Activated CD4-positive, alpha-beta memory T cell treated with anti-CD3 and anti-CD28 coated beads, Interleukin-2, amount 10 ng/mL, durations not matched to agents 7 days and 5 days (primary cell): ENCODE measurements at regions not wholly inside any gene's neighbourhood (a gene's known extent, or its start where the extent isn't known, plus 50 kb on each side); places are given as distances from the start of the nearest gene placed in this dataset.
"Not testable (repeated sequence)": the region's sequence is repeated elsewhere in the genome, so short reads cannot be mapped to it uniquely, and the experiment has no call there.

Experiments used
- CTCF ChIA-PET: fragments of 350-600 bp; sonication (Branson Sonifier 250); formaldehyde crosslinking; loops from one replicate; lab custom pipeline; 2021; ENCODE audit warnings: antibody characterized with exemption, inconsistent platforms; lab: Charles Lee
- POLR2A ChIA-PET: fragments of 350-600 bp; sonication (Branson Sonifier 250); formaldehyde crosslinking; loops from one replicate; lab custom pipeline; 2021; ENCODE audit warnings: antibody characterized with exemption; lab: Charles Lee
- DNase-seq: peaks from one replicate; pipeline ENCODE4 v3.0.0-alpha.2; 2020
- H3K27ac Mint-ChIP-seq: one replicate; pipeline ENCODE4 v1.8.0; 2021; ENCODE audit warnings: mild to moderate bottlenecking, mixed read lengths
- H3K27me3 Mint-ChIP-seq: one replicate; pipeline ENCODE4 v1.8.0; 2021; ENCODE audit warnings: mixed read lengths
- H3K36me3 Mint-ChIP-seq: one replicate; pipeline ENCODE4 v1.8.0; 2021; ENCODE audit warnings: low read depth, mixed read lengths
- H3K4me1 Mint-ChIP-seq: one replicate; pipeline ENCODE4 v1.8.0; 2021; ENCODE audit warnings: mixed read lengths
- H3K4me3 Mint-ChIP-seq: one replicate; pipeline ENCODE4 v1.8.0; 2021; ENCODE audit warnings: mild to moderate bottlenecking, mixed read lengths
- H3K9me3 Mint-ChIP-seq: one replicate; pipeline ENCODE4 v1.8.0; 2021; ENCODE audit warnings: mixed read lengths

GRCh38 chr17:45666641-45667040, 117.5 kb upstream of the CRHR1 start:
- H3K4me1 Mint-ChIP-seq: no peaks in the 10 kb centered on the region
- DNase-seq: no peak
- ChIA-PET POLR2A (no interaction called here), CTCF (interaction anchor here (1.2 kb wide), 1 partner anchor 165 kb away, joined by 4 read pairs; no protein-coding TSS in a partner anchor)
- no peaks in the 10 kb centered on the region for H3K36me3 Mint-ChIP-seq
- H3K27me3 Mint-ChIP-seq: peaks cover 13% of the 10 kb centered on the region
- no peak overlapping the region for H3K4me3 Mint-ChIP-seq
- no peaks in the 10 kb centered on the region for H3K9me3 Mint-ChIP-seq
- no peak overlapping the region for H3K27ac Mint-ChIP-seq

DNA sequence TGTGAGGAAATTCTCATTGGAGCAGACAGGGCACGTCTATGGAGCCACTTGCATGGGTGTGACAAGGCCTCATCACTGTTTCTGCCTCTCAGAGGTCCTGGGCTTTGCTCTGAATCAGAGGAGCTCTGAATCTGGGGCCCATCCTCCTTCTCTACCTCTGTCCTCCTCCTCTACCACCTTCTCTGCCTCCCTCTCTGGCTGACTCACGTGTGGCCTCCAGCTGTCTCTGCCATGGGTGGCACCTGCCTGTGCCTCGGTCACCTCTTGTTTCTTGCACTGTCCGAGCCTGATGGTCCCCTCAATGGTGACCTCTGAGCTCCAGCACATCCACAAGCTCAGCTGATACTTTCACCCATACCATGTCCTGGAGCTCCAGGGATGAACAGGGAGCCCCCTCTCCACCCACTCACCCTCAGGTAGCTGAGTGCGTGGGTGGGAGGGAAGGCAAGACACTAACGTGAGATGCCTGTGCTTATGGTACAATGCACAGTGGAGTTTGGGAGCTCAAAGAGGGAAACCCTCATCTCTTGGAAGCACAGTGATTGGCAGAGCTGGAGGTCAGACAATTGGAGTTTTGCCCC, 116.4 kb upstream of the CRHR1 start:
- no peak for DNase-seq
- no peaks in the 10 kb centered on the region for H3K9me3 Mint-ChIP-seq
- ChIA-PET CTCF (interaction anchor here (1.2 kb wide), 1 partner anchor 164 kb away, joined by 4 read pairs; no protein-coding TSS in a partner anchor), POLR2A (no interaction called here)
- no peak overlapping the region for H3K27ac Mint-ChIP-seq
- H3K27me3 Mint-ChIP-seq: peaks cover 10% of the 10 kb centered on the region
- no peak overlapping the region for H3K4me3 Mint-ChIP-seq
- no peaks in the 10 kb centered on the region for H3K4me1 Mint-ChIP-seq
- H3K36me3 Mint-ChIP-seq: no peaks in the 10 kb centered on the region

DNA sequence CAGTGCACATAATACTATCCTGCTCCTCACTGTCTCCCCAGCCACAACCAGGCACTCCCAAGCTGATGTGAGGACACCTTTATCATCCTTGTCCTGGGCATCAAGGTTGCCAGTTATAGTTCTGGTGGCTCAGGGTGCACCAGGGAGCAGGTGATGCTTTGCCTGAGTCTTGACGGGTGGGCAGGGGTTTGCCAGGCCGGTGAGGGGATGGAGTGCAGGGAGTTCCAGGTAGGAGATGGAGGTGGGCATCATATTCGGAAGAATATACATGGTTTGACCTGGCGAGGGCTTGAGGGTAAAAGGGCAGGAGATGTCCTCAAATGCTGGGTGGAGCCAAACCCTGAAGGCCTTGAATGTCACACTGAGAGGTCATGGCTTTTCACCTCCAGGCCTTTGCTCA, 115.8 kb upstream of the CRHR1 start:
- ChIA-PET CTCF (no interaction called here), POLR2A (no interaction called here)
- Mint-ChIP-seq H3K4me1 (no peaks in the 10 kb centered on the region), H3K27ac (no peak overlapping the region), H3K36me3 (no peaks in the 10 kb centered on the region), H3K4me3 (no peak overlapping the region), H3K27me3 (peaks cover 7% of the 10 kb centered on the region), H3K9me3 (no peaks in the 10 kb centered on the region)
- DNase-seq: no peak

DNA sequence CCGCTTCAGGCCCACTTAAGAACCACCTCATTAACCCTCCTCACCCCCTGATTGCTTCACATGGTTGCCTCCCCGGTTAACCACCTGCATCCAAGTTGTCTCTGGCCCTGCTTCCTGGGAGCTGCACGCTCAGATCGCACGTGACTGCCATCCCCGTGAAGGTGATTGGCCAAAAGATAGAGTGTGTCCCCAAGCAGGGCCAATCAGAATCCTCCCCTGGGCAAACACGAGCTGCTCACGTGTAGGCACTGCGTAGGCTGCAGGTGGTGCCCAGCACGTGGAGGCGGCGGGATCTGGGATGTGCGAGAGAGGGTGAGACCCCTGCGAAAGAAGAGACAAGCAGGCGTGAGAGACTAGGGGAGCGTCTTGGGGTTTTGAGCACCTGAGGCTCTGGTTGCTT, 111.8 kb upstream of the CRHR1 start:
- no peak overlapping the region for H3K4me3 Mint-ChIP-seq
- no peaks in the 10 kb centered on the region for H3K4me1 Mint-ChIP-seq
- ChIA-PET CTCF (no interaction called here), POLR2A (no interaction called here)
- H3K9me3 Mint-ChIP-seq: no peaks in the 10 kb centered on the region
- no peaks in the 10 kb centered on the region for H3K36me3 Mint-ChIP-seq
- peaks cover 4% of the 10 kb centered on the region for H3K27me3 Mint-ChIP-seq
- DNase-seq: no peak
- no peak overlapping the region for H3K27ac Mint-ChIP-seq

- CTCF ChIA-PET: no interaction called here
- Mint-ChIP-seq H3K36me3 (no peaks in the 10 kb centered on the region), H3K4me3 (no peak overlapping the region)
Observed at GRCh38 chr17:45672792-45673191, 111.3 kb upstream of the CRHR1 start.

DNA sequence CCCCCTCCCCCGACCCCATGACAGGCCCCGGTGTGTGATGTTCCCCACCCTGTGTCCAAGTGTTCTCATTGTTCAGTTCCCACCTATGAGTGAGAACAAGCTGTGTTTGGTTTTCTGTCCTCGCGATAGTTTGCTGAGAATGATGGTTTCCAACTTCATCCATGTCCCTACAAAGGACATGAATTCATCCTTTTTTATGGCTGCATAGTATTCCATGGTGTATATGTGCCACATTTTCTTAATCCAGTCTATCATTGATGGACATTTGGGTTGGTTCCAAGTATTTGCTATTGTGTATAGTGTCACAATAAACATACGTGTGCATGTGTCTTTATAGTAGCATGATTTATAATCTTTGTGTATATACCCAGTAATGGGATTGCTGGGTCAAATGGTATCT, 110.4 kb upstream of the CRHR1 start:
- CTCF ChIA-PET, H3K27ac Mint-ChIP-seq, H3K9me3 Mint-ChIP-seq, H3K27me3 Mint-ChIP-seq, H3K4me1 Mint-ChIP-seq, POLR2A ChIA-PET, H3K4me3 Mint-ChIP-seq, DNase-seq, H3K36me3 Mint-ChIP-seq: not testable (repeated sequence)

More at GRCh38 chr17:45672792-45673191, 111.3 kb upstream of the CRHR1 start:
- Mint-ChIP-seq H3K27ac (no peak overlapping the region), H3K27me3 (peaks cover 4% of the 10 kb centered on the region), H3K9me3 (no peaks in the 10 kb centered on the region), H3K4me1 (no peaks in the 10 kb centered on the region)
- DNase-seq: no peak
- POLR2A ChIA-PET: no interaction called here

GRCh38 chr17:45675012-45675411, 109.1 kb upstream of the CRHR1 start:
- ChIA-PET CTCF (no interaction called here), POLR2A (no interaction called here)
- Mint-ChIP-seq H3K27ac (no peak overlapping the region), H3K4me3 (no peak overlapping the region), H3K4me1 (no peaks in the 10 kb centered on the region), H3K27me3 (peaks cover 5% of the 10 kb centered on the region), H3K36me3 (no peaks in the 10 kb centered on the region), H3K9me3 (no peaks in the 10 kb centered on the region)
- DNase-seq: no peak

GRCh38 chr17:45675892-45676291, 108.2 kb upstream of the CRHR1 start:
- no peak overlapping the region for H3K4me3 Mint-ChIP-seq
- DNase-seq: no peak
- no peaks in the 10 kb centered on the region for H3K36me3 Mint-ChIP-seq
- H3K27me3 Mint-ChIP-seq: peaks cover 7% of the 10 kb centered on the region
- H3K4me1 Mint-ChIP-seq: no peaks in the 10 kb centered on the region
- H3K9me3 Mint-ChIP-seq: no peaks in the 10 kb centered on the region
- ChIA-PET POLR2A (interaction anchor here (1.5 kb wide), 1 partner anchor 111 kb away, joined by 3 read pairs; no protein-coding TSS in a partner anchor), CTCF (no interaction called here)
- H3K27ac Mint-ChIP-seq: no peak overlapping the region

- H3K4me1 Mint-ChIP-seq: no peaks in the 10 kb centered on the region
- H3K36me3 Mint-ChIP-seq: no peaks in the 10 kb centered on the region
- no peak overlapping the region for H3K4me3 Mint-ChIP-seq
- no peaks in the 10 kb centered on the region for H3K9me3 Mint-ChIP-seq
- H3K27me3 Mint-ChIP-seq: peaks cover 7% of the 10 kb centered on the region
- no peak overlapping the region for H3K27ac Mint-ChIP-seq
- POLR2A ChIA-PET: interaction anchor here (1.5 kb wide), 1 partner anchor 111 kb away, joined by 3 read pairs; no protein-coding TSS in a partner anchor
- CTCF ChIA-PET: no interaction called here
- DNase-seq: no peak
Observed at GRCh38 chr17:45676695-45677094, 107.4 kb upstream of the CRHR1 start.

DNA sequence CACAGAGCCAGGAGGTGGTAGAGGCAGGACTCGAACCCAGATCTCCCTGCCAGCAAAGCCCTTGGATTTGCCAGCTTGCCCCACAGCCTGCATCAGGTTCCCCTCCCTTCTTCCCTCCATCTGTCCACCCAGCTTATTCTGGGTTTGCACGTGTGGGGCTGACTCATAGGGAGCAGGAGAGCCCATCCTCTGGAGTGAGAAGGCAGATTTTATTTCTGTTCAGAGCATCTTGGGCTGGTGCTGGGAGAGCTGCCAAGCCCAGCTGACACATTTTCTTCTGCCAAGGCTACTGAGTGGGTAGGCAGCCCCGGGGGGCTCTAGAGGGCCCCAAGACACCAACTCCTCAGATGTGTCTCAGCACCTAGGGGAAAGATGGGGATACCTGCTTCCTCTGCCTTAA, 106.3 kb upstream of the CRHR1 start:
- POLR2A ChIA-PET: no interaction called here
- no peak overlapping the region for H3K4me3 Mint-ChIP-seq
- H3K36me3 Mint-ChIP-seq: no peaks in the 10 kb centered on the region
- no peaks in the 10 kb centered on the region for H3K4me1 Mint-ChIP-seq
- CTCF ChIA-PET: no interaction called here
- no peak overlapping the region for H3K27ac Mint-ChIP-seq
- DNase-seq: no peak
- no peaks in the 10 kb centered on the region for H3K9me3 Mint-ChIP-seq
- peaks cover 7% of the 10 kb centered on the region for H3K27me3 Mint-ChIP-seq

GRCh38 chr17:45679426-45679825, 104.7 kb upstream of the CRHR1 start:
- no peak for DNase-seq
- Mint-ChIP-seq H3K36me3 (no peaks in the 10 kb centered on the region), H3K27ac (no peak overlapping the region), H3K9me3 (no peaks in the 10 kb centered on the region), H3K4me3 (no peak overlapping the region), H3K27me3 (peaks cover 7% of the 10 kb centered on the region), H3K4me1 (no peaks in the 10 kb centered on the region)
- ChIA-PET CTCF (interaction anchor here (0.6 kb wide), 1 partner anchor 1009 kb away, joined by 3 read pairs; no protein-coding TSS in a partner anchor), POLR2A (no interaction called here)

DNA sequence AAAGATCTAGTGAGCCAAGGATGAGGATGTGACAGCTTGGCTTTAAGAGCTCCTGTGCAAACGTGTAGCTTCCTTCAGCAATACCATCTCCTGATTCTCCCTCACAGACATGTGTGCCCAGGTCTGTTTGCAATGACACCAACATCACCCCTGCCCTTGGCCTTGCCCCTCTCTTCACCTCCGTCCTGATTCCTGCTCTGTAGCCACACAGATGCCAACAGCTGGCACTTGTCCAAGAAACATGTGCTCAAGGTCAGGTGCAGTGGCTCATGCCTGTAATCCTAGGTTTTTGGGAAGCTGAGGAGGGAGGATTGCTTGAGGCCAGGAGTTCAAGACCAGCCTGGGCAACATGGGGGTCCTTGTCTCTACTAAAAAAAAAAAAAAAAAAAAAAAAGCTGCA, 103.8 kb upstream of the CRHR1 start:
- CTCF ChIA-PET: interaction anchor here (0.9 to 1.2 kb wide), 2 partner anchors 10 to 41 kb away, joined by 3 to 6 read pairs; no protein-coding TSS in a partner anchor
- DNase-seq: no peak
- no peak overlapping the region for H3K27ac Mint-ChIP-seq

GRCh38 chr17:45681706-45682105, 102.4 kb upstream of the CRHR1 start:
- H3K9me3 Mint-ChIP-seq: no peaks in the 10 kb centered on the region
- POLR2A ChIA-PET: no interaction called here
- peaks cover 5% of the 10 kb centered on the region for H3K27me3 Mint-ChIP-seq
- H3K36me3 Mint-ChIP-seq: no peaks in the 10 kb centered on the region
- no peak overlapping the region for H3K27ac Mint-ChIP-seq
- no peak overlapping the region for H3K4me3 Mint-ChIP-seq
- CTCF ChIA-PET: no interaction called here
- H3K4me1 Mint-ChIP-seq: no peaks in the 10 kb centered on the region
- DNase-seq: no peak

More for the DNA sequence above, 103.8 kb upstream of the CRHR1 start:
- Mint-ChIP-seq H3K4me3 (no peak overlapping the region), H3K27me3 (peaks cover 7% of the 10 kb centered on the region), H3K36me3 (no peaks in the 10 kb centered on the region), H3K9me3 (no peaks in the 10 kb centered on the region), H3K4me1 (no peaks in the 10 kb centered on the region)
- POLR2A ChIA-PET: no interaction called here

- ChIA-PET CTCF (no interaction called here), POLR2A (no interaction called here)
- H3K4me3 Mint-ChIP-seq: no peak overlapping the region
- H3K4me1 Mint-ChIP-seq: no peaks in the 10 kb centered on the region
- no peak for DNase-seq
- peaks cover 27% of the 10 kb centered on the region for H3K27me3 Mint-ChIP-seq
- H3K9me3 Mint-ChIP-seq: no peaks in the 10 kb centered on the region
- no peak overlapping the region for H3K27ac Mint-ChIP-seq
- H3K36me3 Mint-ChIP-seq: no peaks in the 10 kb centered on the region
Observed at GRCh38 chr17:45686250-45686649, 97.9 kb upstream of the CRHR1 start.
